GM12872 (cell line): ENCODE measurements at regions not wholly inside any gene's neighbourhood (a gene's known extent, or its start where the extent isn't known, plus 50 kb on each side); places are given as distances from the start of the nearest gene placed in this dataset.

Experiments used
- TF ChIP-seq, protein P1 (sequence below): IDR thresholded peaks from 3 replicates; pipeline ENCODE4 v1.5.1; 2011; ENCODE audit warnings: low read depth, mild to moderate bottlenecking, low read length, moderate library complexity; ENCODE audit not compliant: insufficient read depth

DNA sequence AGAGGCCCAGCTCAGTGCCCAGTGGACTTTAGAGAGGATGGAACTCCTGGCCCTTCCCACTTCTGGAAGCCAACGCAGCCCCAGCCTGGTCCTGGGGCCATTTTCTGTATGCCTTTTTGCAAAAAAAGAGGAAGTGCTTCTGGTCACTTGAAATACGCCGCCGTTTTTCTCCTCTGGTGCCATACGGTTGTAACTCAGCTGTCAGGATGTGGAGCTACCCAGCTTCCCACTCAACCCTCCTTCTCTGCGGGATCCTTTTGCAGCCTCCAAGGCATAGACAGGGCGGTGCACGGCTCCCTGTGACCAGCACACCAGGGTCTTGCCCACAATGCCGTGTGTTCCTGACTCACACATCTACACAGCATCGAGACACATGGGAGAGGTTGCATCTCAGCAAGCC, 369.6 kb downstream of the TCERG1L start:
- TF ChIP-seq, protein P1, sequence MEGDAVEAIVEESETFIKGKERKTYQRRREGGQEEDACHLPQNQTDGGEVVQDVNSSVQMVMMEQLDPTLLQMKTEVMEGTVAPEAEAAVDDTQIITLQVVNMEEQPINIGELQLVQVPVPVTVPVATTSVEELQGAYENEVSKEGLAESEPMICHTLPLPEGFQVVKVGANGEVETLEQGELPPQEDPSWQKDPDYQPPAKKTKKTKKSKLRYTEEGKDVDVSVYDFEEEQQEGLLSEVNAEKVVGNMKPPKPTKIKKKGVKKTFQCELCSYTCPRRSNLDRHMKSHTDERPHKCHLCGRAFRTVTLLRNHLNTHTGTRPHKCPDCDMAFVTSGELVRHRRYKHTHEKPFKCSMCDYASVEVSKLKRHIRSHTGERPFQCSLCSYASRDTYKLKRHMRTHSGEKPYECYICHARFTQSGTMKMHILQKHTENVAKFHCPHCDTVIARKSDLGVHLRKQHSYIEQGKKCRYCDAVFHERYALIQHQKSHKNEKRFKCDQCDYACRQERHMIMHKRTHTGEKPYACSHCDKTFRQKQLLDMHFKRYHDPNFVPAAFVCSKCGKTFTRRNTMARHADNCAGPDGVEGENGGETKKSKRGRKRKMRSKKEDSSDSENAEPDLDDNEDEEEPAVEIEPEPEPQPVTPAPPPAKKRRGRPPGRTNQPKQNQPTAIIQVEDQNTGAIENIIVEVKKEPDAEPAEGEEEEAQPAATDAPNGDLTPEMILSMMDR: no peak

DNA sequence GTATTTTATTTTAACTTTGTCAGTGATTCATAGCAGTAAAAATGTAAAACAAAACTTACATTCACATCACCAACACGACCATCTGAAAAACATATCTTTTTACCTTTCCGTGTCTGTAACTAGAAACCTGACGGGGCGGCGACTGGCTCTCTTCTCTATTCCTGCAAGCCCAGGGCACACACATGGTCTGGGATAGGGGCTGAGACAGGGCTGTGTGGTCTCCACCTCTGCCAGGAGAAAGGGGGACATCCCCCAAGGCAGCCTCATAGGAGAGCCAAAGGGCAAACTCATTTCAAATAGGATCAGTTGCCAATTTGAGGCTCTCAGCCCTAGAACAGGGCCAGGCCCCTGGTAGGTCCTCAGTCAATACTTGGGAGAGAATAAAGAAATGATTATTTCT, 359.4 kb downstream of the TCERG1L start:
- TF ChIP-seq, protein P1: no peak

DNA sequence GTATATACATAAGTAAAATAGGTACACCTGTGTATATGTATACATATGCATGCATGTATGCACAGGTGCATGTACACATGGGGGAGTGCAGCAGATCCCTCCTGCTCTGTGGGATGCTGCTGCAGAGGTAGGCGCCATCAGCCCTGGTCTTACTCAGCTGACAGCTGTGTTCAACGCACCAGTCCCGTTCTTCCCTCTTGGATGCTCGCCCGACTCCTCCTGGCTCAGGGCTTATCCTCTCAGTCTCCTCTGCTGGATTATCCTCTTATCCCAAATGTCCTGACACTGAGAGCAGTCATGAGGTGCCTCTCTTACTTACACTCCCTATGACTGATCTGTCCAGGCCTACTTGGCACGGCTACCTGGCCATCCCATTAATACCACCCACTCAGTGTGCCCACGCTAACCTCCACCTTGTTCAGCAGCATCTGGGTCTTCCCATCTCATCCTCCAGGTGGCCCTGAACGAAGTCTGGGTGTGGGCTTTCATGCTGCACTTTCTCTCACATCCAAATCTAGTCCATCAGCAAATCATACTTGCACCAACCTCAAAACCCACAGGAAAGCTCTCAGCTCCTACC, 357.1 kb downstream of the TCERG1L start:
- TF ChIP-seq, protein P1: no peak

DNA sequence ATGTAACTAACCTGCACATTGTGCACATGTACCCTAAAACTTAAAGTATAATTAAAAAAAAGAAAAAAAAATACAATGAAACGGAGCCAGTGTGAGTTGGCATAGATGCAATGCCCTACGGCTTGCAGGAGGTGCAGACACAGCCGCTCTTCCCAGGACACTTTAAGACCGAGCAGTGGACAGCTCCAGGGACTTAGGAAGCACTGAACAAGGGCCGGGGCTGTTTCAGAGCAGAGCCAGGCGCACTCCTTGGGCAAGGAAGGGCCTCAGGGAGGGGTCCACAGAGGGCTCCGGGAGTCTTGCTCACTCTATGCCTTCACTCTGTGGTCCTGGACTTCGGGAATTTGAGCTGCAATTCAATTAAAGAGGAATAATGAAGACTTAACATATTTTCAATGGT, 355.3 kb downstream of the TCERG1L start:
- TF ChIP-seq, protein P1: no peak

DNA sequence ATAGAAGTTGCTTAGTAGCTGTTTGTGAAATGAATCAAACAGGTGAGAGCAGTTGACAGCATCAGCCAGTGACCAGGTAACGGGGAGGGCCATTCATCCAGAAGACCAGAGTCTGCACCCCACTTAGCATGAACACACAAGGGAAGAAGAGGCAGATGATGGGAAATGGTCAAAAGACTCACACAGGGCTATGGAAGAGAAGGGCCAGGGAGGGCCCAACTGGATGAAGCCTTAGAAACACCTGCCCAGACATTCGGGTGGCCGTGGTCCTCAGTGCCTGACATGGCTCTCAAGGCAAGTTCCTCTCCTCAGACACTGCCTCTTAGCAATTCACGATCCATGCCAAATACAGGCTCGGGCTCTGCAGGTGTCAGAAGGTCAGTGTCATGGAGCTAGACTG, 354.1 kb downstream of the TCERG1L start:
- TF ChIP-seq, protein P1: no peak

DNA sequence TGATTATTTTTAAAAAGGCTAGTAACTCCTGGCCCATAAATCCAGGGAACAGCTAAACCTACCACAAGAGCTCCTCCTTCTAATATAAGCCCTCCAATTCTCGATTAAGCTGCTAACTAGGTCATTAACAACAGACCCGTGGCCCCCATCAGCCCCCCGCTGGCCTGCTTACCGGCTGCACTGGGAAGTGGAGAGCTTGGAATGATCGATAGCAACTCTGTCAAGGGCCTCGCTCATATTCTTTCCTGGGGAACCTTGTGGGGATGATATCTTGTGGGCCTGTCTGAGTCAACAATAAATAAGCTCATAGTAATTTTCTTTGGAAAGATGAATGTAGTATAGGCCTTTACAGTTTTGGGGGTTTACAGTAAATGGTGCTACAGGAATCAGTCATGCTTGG, 353.5 kb downstream of the TCERG1L start:
- TF ChIP-seq, protein P1: no peak

DNA sequence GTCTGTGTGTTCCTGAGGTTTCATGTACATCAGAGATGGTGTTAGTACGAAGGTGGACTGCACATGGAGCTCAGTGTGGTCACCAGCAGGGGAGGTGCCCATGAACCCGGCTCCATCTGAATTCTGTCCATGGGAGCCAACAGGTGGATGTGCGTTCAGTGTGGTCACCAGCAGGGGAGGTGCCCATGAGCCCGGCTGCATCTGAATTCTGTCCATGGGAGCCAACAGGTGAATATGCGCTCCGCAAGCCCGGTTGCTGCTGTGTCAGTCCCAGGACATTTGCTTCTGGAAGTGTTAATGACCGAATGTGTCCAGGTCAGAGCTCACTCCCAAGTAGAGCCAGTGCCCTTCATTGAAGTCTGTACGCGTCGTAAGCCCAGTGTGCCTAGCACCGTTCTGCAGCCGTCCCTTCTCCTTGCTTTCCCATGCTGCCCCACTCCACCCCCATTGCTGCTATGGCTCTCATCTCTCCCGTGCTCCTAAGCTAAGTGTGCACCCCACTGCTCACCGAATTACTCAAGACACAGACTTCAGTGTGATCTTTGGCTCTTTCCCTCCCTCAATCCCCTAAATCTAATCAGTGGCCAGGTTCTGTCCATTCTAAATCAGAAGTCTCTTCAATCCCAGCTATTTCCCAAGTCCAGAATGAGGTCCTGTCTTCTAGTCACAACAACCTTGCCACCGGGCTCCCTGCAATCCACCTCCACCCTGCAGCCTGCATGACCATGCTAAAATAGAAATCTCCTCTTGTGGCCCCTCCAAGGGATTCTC, 352.4 kb downstream of the TCERG1L start:
- TF ChIP-seq, protein P1: no peak
